WI38 (cell line): ENCODE measurements at regions not wholly inside any gene's neighbourhood (a gene's known extent, or its start where the extent isn't known, plus 50 kb on each side); places are given as distances from the start of the nearest gene placed in this dataset.

Experiments used
- H3K4me3 ChIP-seq: 2 replicates; pipeline ENCODE4 v1.5.1; 2011; ENCODE audit warnings: low read depth, mild to moderate bottlenecking, control low read depth, low read length
- CTCF ChIP-seq: IDR thresholded peaks from 2 replicates; pipeline ENCODE4 v1.5.1; 2012; ENCODE audit warnings: low read depth, mild to moderate bottlenecking, control low read depth, low read length

DNA sequence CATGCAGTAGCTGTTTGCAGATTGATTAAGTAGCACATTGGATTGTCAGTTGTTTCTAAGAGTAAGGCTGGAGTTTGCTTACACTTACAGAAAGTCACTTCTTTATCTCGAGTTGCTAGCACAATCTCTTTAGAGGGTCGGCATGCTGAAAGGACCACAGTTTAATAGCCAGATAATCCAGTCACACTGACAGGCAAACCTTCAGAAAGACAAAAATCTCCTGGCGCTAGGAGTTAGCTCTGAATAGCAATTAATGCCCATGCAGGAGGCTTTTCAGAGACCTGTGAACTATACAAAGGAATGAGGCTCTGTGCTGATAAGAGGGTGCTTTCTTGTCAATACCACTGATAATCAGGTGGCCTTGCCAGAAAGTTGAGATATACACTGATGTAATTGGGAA lies 1043.0 kb downstream of the AACS start:
- TF ChIP-seq CTCF: no peak

DNA sequence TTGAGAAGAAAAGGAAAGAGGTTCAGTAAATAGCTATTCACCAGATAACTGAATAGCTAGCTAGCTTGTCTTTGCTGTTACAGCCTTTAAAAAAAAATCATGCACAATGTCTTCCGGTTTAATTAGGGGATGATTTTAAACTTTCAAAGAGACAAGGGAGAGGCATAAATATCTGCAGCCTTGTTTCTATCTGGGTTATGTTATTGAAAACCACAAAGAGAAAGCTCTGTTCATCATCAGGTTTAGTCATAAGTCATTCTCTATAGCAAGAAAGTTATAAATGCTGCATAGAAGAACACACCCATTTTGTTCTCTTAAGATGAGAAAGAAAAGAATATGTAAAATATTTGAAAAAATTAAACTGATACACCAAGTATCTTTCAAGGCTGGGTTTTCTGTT lies 1046.9 kb downstream of the AACS start:
- H3K4me3 ChIP-seq: no peak overlapping the region
- TF ChIP-seq CTCF: no peak

More for the DNA sequence above, 1043.0 kb downstream of the AACS start:
- no peak overlapping the region for H3K4me3 ChIP-seq

DNA sequence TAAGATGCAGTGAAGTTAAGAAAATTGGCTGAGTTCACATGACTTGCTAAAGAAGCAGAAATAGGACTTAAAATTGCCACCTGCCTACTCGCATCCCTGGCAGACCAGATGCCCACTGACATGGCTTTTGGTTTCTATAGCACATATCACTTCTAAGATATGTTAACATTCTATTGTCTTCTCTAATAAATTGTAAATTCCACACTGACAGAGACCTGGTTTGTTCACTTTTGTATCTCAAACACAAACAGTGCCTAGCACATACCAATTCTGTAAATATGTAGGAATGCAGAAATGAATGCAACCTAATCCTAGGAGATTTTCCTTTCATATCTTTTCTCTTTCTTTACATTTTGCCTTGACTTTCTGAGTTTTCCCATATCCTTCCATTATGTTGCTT lies 1047.6 kb downstream of the AACS start:
- H3K4me3 ChIP-seq: no peak overlapping the region
- TF ChIP-seq CTCF: no peak

DNA sequence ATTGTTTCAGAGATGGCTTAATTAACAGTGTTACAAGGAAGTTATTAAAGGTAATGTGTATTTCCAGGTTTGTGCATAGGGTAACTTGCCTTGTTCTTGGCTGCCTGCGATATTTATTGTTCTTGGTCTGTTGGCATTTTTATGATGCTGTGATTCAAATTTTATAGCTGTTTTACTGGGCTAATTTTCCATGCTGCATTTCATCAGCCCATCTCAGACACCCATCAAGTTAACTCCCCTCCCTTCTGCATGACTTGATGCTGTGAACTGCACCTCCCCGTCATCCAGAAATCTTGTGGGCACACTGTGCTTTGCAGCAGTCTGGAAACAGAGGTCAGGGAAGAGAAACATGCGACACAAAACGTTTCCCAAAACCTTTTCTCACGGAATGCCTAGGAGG lies 1049.2 kb downstream of the AACS start:
- TF ChIP-seq CTCF: no peak

GRCh38 chr12:126117502-126117901 lies 1052.3 kb downstream of the AACS start:
- no peak overlapping the region for H3K4me3 ChIP-seq
- no peak for TF ChIP-seq CTCF

More for the DNA sequence above, 1049.2 kb downstream of the AACS start:
- H3K4me3 ChIP-seq: no peak overlapping the region

DNA sequence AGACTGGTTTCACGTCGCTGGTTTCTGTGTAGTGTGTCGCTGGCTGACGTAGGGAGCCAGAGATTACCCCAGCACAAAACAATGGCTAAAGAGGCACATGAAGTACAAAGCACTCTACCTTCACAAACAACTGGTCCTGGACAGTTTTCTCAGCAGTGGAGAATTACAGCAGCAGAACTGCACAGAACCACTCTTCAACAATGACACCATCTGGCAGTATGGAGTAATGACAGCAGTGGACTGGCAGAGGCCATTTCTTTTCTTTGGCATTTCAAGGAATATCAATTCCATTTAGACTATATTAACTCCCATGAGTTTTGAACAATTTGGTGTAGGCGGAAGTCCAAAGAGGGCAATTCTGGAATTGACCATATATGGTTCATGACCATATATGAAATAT lies 1074.1 kb downstream of the AACS start:
- no peak for TF ChIP-seq CTCF
- no peak overlapping the region for H3K4me3 ChIP-seq

DNA sequence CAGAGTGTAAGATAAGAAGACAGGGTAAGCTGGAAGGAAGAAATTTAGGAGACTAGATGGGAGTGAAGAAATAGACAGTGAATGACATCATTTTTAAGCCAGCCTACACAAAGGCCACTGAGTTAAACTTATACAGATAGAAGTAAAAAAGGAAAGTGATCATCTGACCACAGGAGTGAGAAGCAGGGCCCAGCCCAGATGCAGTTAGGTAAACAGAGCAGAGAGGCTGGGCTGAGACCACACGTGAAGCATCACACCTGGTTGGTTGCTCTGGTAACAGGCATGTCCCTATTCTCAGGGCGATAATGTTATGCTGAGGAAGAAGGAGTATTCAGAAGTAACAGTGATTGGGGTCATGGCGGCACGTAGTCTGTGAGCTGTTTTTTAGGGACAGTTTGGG lies 1079.4 kb downstream of the AACS start:
- no peak overlapping the region for H3K4me3 ChIP-seq
- TF ChIP-seq CTCF: no peak
